GM12878 (cell line): ENCODE measurements at regions not wholly inside any gene's neighbourhood (a gene's known extent, or its start where the extent isn't known, plus 50 kb on each side); places are given as distances from the start of the nearest gene placed in this dataset.

Experiments used
- ATAC-seq: fragments of 200-7000 bp; cut with Tn5 transposase; 3 replicates; pipeline ENCODE4 v1.9.1; 2020; ENCODE audit warnings: mild to moderate bottlenecking, moderate library complexity
- BruUV-seq: library from RNA; stranded (reverse); fragments of 400-500 nt; replicated peaks from 2 replicates; lab custom pipeline; 2021; lab: Mats Ljungman, UMichigan
- CTCF ChIA-PET: fragments of 300-600 bp; sonication (Branson Sonifier 250); formaldehyde crosslinking; extraction: SDS; loops from one replicate; lab custom pipeline; 2021; ENCODE audit warnings: inconsistent platforms; lab: Yijun Ruan, JAX
- POLR2A ChIA-PET: fragments of 350-600 bp; formaldehyde crosslinking; extraction: SDS; loops from one replicate; lab custom pipeline; 2021; ENCODE audit warnings: inconsistent platforms; lab: Charles Lee
- RAD21 ChIA-PET: fragments of 300-600 bp; sonication (Branson Sonifier 250); formaldehyde crosslinking; loops from one replicate; lab custom pipeline; 2023; ENCODE audit warnings: antibody characterized with exemption; ENCODE audit not compliant: unreplicated experiment; lab: Charles Lee
- SMC1A ChIA-PET: fragments of 300-600 bp; sonication (Branson Sonifier 250); formaldehyde crosslinking; loops from one replicate; lab custom pipeline; 2023; ENCODE audit not compliant: unreplicated experiment, uncharacterized antibody; lab: Charles Lee
- DNase-seq: peaks from one replicate; pipeline ENCODE4 v3.0.0-alpha.2; 2011; ENCODE audit warnings: low read depth, low spot score
- FAIRE-seq: peaks from 3 replicates; lab custom pipeline; 2011; peaks lifted over from hg19 to GRCh38; lab: Jason Lieb, UNC
- H2AFZ ChIP-seq: 2 replicates; pipeline ENCODE4 v1.6.0; 2011; ENCODE audit warnings: low read depth, low read length, control low read depth; ENCODE audit not compliant: control insufficient read depth
- H3K27ac ChIP-seq: 2 replicates; pipeline ENCODE4 v1.5.1; 2011; ENCODE audit warnings: control low read depth; ENCODE audit not compliant: control insufficient read depth, insufficient read depth
- H3K27me3 ChIP-seq, 2 experiments: replicated peaks in 1 of 2; 2 replicates each; pipeline versions ENCODE4 v1.6.0 to v1.6.1; 2011; ENCODE audit warnings: low read length in 1 of 2; ENCODE audit not compliant: control insufficient read depth in 2 of 2, insufficient read depth in 2 of 2
- H3K36me3 ChIP-seq, 2 experiments: 2 replicates each; pipeline ENCODE4 v1.5.1; 2011; ENCODE audit warnings: low read length in 1 of 2; ENCODE audit not compliant: control insufficient read depth in 2 of 2, insufficient read depth in 2 of 2
- H3K4me1 ChIP-seq: 2 replicates; pipeline ENCODE4 v1.6.1; 2011; ENCODE audit warnings: mild to moderate bottlenecking, low read length, moderate library complexity, mixed read lengths; ENCODE audit not compliant: control insufficient read depth, insufficient read depth
- H3K4me2 ChIP-seq: 2 replicates; pipeline ENCODE4 v1.6.0; 2011; ENCODE audit warnings: control low read depth; ENCODE audit not compliant: control insufficient read depth, insufficient read depth
- H3K4me3 ChIP-seq: fragments of 200-600 bp; sonication (generic); 2 replicates; pipeline ENCODE4 v1.5.1; 2016
- H3K79me2 ChIP-seq: 2 replicates; pipeline ENCODE4 v1.6.0; 2011; ENCODE audit warnings: low read length; ENCODE audit not compliant: control insufficient read depth, insufficient read depth
- H3K9ac ChIP-seq: 2 replicates; pipeline ENCODE4 v1.8.0; 2011; ENCODE audit warnings: low read length, control low read depth, mixed read lengths; ENCODE audit not compliant: control insufficient read depth, insufficient read depth
- H3K9me3 ChIP-seq: replicated peaks from 3 replicates; pipeline ENCODE4 v1.5.1; 2011; ENCODE audit warnings: mild to moderate bottlenecking, low read length; ENCODE audit not compliant: control insufficient read depth, insufficient read depth
- H4K20me1 ChIP-seq: 2 replicates; pipeline ENCODE4 v1.6.0; 2011; ENCODE audit not compliant: control insufficient read depth, insufficient read depth
- CHD2 ChIP-seq: IDR thresholded peaks from 2 replicates; pipeline ENCODE4 v1.6.1; 2011; ENCODE audit warnings: low read depth, low read length, improper control_type of control experiment, borderline replicate concordance
- ETV6 ChIP-seq, 2 experiments: fragments of 450-650 bp in 1 of 2; IDR thresholded peaks in 1 of 2; conservative IDR thresholded peaks in 1 of 2; 2 replicates each; pipeline ENCODE4 v1.6.1; 2014; ENCODE audit warnings: antibody characterized with exemption in 1 of 2, borderline replicate concordance in 1 of 2, low read depth in 1 of 2, mild to moderate bottlenecking in 1 of 2, moderate library complexity in 1 of 2
- NFYB ChIP-seq: IDR thresholded peaks from 2 replicates; pipeline ENCODE4 v1.6.1; 2011; ENCODE audit warnings: low read depth, mild to moderate bottlenecking, low read length, improper control_type of control experiment, moderate library complexity; ENCODE audit not compliant: insufficient read depth
- RCOR1 ChIP-seq: conservative IDR thresholded peaks from 2 replicates; pipeline ENCODE4 v1.6.1; 2012; ENCODE audit warnings: low read depth, low read length, improper control_type of control experiment
- SP1 ChIP-seq: IDR thresholded peaks from one replicate; pipeline ENCODE4 v1.6.1; 2011; ENCODE audit warnings: low read depth, low read length
- SREBF1 ChIP-seq: IDR thresholded peaks from 2 replicates; pipeline ENCODE4 v1.6.1; 2012; ENCODE audit warnings: mild to moderate bottlenecking, low read length
- WGBS: methylation state at CpG from one replicate; pipeline ENCODE4 v1.1.6; 2016; ENCODE audit warnings: low lambda C conversion rate; ENCODE audit not compliant: insufficient replicate concordance, insufficient coverage; ENCODE audit errors: missing lambda C conversion rate; 5-methylcytosine and 5-hydroxymethylcytosine counted together
- in situ Hi-C: fragments of 300-500 bp; cut with MboI; formaldehyde crosslinking; loops from 9 replicates; pipeline ENCODE4 v1.14.3; 2018; ENCODE audit warnings: mixed read lengths
- intact Hi-C: fragments of 100-400 bp; cut with micrococcal nuclease; formaldehyde crosslinking; loops from one replicate; pipeline ENCODE4 v1.14.2; 2022; ENCODE audit not compliant: unreplicated experiment
- TF ChIP-seq, protein P1 (sequence below): IDR thresholded peaks from 2 replicates; pipeline ENCODE4 v1.6.1; 2011; ENCODE audit warnings: borderline replicate concordance, low read depth, mild to moderate bottlenecking, moderate library complexity, low read length; ENCODE audit not compliant: insufficient read depth, poor library complexity, severe bottlenecking

DNA sequence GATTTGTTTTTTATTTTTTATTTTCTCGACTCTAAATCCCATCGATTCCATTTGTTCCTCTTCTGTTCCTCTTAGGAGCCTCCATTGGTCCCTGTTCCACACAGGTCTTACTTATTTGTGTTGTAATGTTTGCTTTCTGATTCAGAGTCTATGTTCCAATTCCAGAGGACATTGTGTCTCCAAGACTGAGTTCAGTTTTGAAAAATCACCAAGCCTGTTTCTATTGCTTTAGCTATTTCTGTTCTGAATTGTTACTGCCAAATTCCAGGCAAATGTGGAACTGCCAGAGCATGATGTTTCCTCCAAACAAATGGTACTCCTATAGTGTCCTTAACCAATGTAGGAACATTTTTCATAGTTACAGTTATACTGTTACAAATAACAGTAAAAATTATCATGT is 270.9 kb upstream of the SPTLC3 start:
- in situ Hi-C loops (no loop called here), intact Hi-C loops (no loop called here)
- no TSS peak for BruUV-seq
- ATAC-seq (no peak), DNase-seq (no peak), FAIRE-seq (no peak)
- H3K27ac ChIP-seq: no peak overlapping the region
- no peak overlapping the region for H3K9ac ChIP-seq
- no peak overlapping the region for H3K4me2 ChIP-seq
- ChIA-PET SMC1A (no interaction called here), POLR2A (no interaction called here), CTCF (interaction anchor here (0.9 kb wide), 1 partner anchor 10 kb away, joined by 4 read pairs; no protein-coding TSS in a partner anchor), RAD21 (no interaction called here)
- H3K79me2 ChIP-seq: no peaks in the 10 kb centered on the region
- no peak overlapping the region for H2AFZ ChIP-seq
- H3K4me1 ChIP-seq: no peaks in the 10 kb centered on the region
- H3K4me3 ChIP-seq: no peak overlapping the region
- no peak for TF ChIP-seq CHD2
- no peak for TF ChIP-seq RCOR1
- TF ChIP-seq NFYB: no peak
- no peak for TF ChIP-seq ETV6 (conservative IDR thresholded peaks at IDR 0.05 in 1 of 2, IDR thresholded peaks at IDR 0.05 in 1 of 2; ENCODE audit: borderline replicate concordance in 1 of 2, low read depth in 1 of 2)
- TF ChIP-seq SREBF1: no peak
- no peak for TF ChIP-seq SP1
- TF ChIP-seq, protein P1, sequence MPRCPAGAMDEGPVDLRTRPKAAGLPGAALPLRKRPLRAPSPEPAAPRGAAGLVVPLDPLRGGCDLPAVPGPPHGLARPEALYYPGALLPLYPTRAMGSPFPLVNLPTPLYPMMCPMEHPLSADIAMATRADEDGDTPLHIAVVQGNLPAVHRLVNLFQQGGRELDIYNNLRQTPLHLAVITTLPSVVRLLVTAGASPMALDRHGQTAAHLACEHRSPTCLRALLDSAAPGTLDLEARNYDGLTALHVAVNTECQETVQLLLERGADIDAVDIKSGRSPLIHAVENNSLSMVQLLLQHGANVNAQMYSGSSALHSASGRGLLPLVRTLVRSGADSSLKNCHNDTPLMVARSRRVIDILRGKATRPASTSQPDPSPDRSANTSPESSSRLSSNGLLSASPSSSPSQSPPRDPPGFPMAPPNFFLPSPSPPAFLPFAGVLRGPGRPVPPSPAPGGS: no peak
- no peaks in the 10 kb centered on the region for H4K20me1 ChIP-seq
- H3K9me3 ChIP-seq: no peaks in the 10 kb centered on the region
- H3K27me3 ChIP-seq: no peaks in the 10 kb centered on the region
- WGBS: 35% methylated on average over 2 of the region's 2 CpGs
- no peaks in the 10 kb centered on the region for H3K36me3 ChIP-seq
